MCF 10A (cell line): ENCODE measurements at regions not wholly inside any gene's neighbourhood (a gene's known extent, or its start where the extent isn't known, plus 50 kb on each side); places are given as distances from the start of the nearest gene placed in this dataset.

Experiments used
- BruUV-seq: library from RNA; stranded (reverse); fragments of 400-500 nt; replicated peaks from 2 replicates; lab custom pipeline; 2021; lab: Mats Ljungman, UMichigan
- CTCF ChIA-PET: fragments of 300-600 bp; sonication (Branson Sonifier 250); formaldehyde crosslinking; extraction: SDS; loops from one replicate; lab custom pipeline; 2021; ENCODE audit warnings: antibody characterized with exemption, inconsistent platforms; lab: Yijun Ruan, JAX
- POLR2A ChIA-PET: fragments of 300-600, 350-650 bp; sonication (Branson Sonifier 250); formaldehyde crosslinking; extraction: SDS; loops from one replicate; lab custom pipeline; 2020; ENCODE audit warnings: antibody characterized with exemption, inconsistent platforms; lab: Yijun Ruan, JAX
- DNase-seq: peaks from one replicate; pipeline ENCODE4 v3.0.0-alpha.2; 2018; ENCODE audit not compliant: unreplicated experiment
- H3K27ac Mint-ChIP-seq: one replicate; pipeline ENCODE4 v1.8.0; 2022; ENCODE audit warnings: mild to moderate bottlenecking, low read depth, mixed read lengths; ENCODE audit not compliant: unreplicated experiment
- H3K27me3 Mint-ChIP-seq: one replicate; pipeline ENCODE4 v1.8.0; 2022; ENCODE audit warnings: mixed read lengths; ENCODE audit not compliant: insufficient read depth, unreplicated experiment
- H3K36me3 Mint-ChIP-seq: one replicate; pipeline ENCODE4 v1.8.0; 2022; ENCODE audit warnings: mild to moderate bottlenecking, moderate library complexity, mixed read lengths; ENCODE audit not compliant: insufficient read depth, unreplicated experiment
- H3K4me1 Mint-ChIP-seq: one replicate; pipeline ENCODE4 v1.8.0; 2022; ENCODE audit warnings: mixed read lengths; ENCODE audit not compliant: insufficient read depth, unreplicated experiment
- H3K4me3 Mint-ChIP-seq: one replicate; pipeline ENCODE4 v1.8.0; 2022; ENCODE audit warnings: mild to moderate bottlenecking, moderate library complexity, mixed read lengths; ENCODE audit not compliant: unreplicated experiment
- H3K9me3 Mint-ChIP-seq: one replicate; pipeline ENCODE4 v1.8.0; 2022; ENCODE audit warnings: mixed read lengths; ENCODE audit not compliant: unreplicated experiment
- intact Hi-C: fragments of 100-400 bp; cut with micrococcal nuclease; formaldehyde crosslinking; loops from 2 replicates; pipeline ENCODE4 v1.14.1; 2022
- TF ChIP-seq, protein P1 (sequence below): fragments of 200-600 bp; IDR thresholded peaks from one replicate; pipeline ENCODE4 v1.8.0; 2022; ENCODE audit warnings: antibody characterized with exemption, mild to moderate bottlenecking; ENCODE audit not compliant: unreplicated experiment

DNA sequence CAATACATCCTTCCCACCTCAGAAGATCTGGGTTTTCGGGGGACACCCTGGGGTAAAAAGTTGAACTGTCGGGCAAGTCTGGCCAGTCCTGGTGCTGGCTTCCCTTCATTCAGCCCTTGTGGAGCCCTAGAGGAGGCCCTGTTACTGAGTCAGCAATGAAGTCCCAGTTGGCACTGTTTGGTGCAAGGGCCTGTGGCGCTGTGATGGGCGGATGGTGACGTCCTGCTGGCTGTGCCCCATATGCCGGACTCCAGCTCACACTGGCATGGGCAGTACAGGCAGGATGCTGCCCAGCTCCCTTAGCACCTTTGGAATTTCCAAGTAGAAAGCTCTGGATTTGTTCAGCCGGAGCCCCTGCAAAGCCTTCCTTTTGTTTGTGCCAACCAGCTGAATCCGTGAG, 186.2 kb upstream of the PMEPA1 start:
- POLR2A ChIA-PET = no interaction called here
- BruUV-seq = no TSS peak
- H3K27me3 Mint-ChIP-seq = peaks cover 77% of the 10 kb centered on the region

DNA sequence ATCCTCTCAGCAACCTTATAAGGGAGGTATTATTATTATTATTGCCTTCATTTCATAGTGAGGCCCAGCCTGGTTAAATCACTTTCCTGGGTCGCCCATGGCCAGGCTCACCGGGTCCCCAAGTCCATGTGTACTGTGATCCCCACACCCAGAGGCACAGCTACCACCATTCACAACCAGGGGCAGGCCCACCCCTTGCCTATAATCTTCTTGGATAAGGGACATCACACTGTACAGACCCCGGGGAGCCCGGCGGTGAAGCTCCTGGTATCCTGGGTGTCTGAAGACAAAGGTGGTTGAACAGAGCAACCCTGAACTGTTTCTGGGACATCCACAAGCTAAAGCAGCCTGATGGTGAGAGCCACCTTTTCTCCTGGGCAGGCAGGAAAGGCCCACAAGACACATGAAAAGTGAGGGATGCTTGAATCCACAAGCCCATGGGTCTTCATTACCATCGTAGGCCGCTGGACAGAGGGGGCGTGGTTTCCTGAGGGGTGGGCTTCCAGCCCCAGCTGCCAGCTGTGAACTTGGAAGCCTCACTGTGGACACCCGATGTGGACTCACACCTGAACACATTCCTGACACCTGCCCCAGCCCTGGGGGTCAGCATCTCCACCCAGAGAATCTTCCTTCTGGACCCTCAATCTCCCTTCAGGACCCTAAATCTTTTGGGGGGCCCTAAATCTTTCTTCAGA, 185.5 kb upstream of the PMEPA1 start:
- peaks cover 75% of the 10 kb centered on the region for H3K27me3 Mint-ChIP-seq
- intact Hi-C loops = no loop called here
- H3K4me3 Mint-ChIP-seq = no peak overlapping the region
- ChIA-PET CTCF (no interaction called here), POLR2A (no interaction called here)
- H3K36me3 Mint-ChIP-seq = no peaks in the 10 kb centered on the region
- no TSS peak for BruUV-seq
- no peak for DNase-seq
- no peaks in the 10 kb centered on the region for H3K9me3 Mint-ChIP-seq
- no peak overlapping the region for H3K27ac Mint-ChIP-seq
- H3K4me1 Mint-ChIP-seq = no peaks in the 10 kb centered on the region
- TF ChIP-seq, protein P1, sequence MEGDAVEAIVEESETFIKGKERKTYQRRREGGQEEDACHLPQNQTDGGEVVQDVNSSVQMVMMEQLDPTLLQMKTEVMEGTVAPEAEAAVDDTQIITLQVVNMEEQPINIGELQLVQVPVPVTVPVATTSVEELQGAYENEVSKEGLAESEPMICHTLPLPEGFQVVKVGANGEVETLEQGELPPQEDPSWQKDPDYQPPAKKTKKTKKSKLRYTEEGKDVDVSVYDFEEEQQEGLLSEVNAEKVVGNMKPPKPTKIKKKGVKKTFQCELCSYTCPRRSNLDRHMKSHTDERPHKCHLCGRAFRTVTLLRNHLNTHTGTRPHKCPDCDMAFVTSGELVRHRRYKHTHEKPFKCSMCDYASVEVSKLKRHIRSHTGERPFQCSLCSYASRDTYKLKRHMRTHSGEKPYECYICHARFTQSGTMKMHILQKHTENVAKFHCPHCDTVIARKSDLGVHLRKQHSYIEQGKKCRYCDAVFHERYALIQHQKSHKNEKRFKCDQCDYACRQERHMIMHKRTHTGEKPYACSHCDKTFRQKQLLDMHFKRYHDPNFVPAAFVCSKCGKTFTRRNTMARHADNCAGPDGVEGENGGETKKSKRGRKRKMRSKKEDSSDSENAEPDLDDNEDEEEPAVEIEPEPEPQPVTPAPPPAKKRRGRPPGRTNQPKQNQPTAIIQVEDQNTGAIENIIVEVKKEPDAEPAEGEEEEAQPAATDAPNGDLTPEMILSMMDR = no peak

More for the DNA sequence above, 186.2 kb upstream of the PMEPA1 start:
- no peak for DNase-seq
- intact Hi-C loops = no loop called here
- CTCF ChIA-PET = no interaction called here
- TF ChIP-seq, protein P1 = no peak
- H3K4me1 Mint-ChIP-seq = no peaks in the 10 kb centered on the region
- no peaks in the 10 kb centered on the region for H3K36me3 Mint-ChIP-seq
- H3K27ac Mint-ChIP-seq = no peak overlapping the region
- H3K4me3 Mint-ChIP-seq = no peak overlapping the region
- no peaks in the 10 kb centered on the region for H3K9me3 Mint-ChIP-seq

- no TSS peak for BruUV-seq
- intact Hi-C loops = no loop called here
- H3K27me3 Mint-ChIP-seq = peaks cover 67% of the 10 kb centered on the region
- no peaks in the 10 kb centered on the region for H3K9me3 Mint-ChIP-seq
- no peaks in the 10 kb centered on the region for H3K4me1 Mint-ChIP-seq
- DNase-seq = no peak
- H3K36me3 Mint-ChIP-seq = no peaks in the 10 kb centered on the region
- ChIA-PET POLR2A (interaction anchor here (0.5 kb wide), 1 partner anchor 9 kb away, joined by 4 read pairs; no protein-coding TSS in a partner anchor), CTCF (no interaction called here)
- H3K27ac Mint-ChIP-seq = no peak overlapping the region
- H3K4me3 Mint-ChIP-seq = no peak overlapping the region
- TF ChIP-seq, protein P1 = no peak
Observed at GRCh38 chr20:57894522-57894921, 184.7 kb upstream of the PMEPA1 start.

GRCh38 chr20:57894096-57894495, 184.3 kb upstream of the PMEPA1 start:
- no peaks in the 10 kb centered on the region for H3K36me3 Mint-ChIP-seq
- no peak overlapping the region for H3K4me3 Mint-ChIP-seq
- DNase-seq = no peak
- no peaks in the 10 kb centered on the region for H3K9me3 Mint-ChIP-seq
- intact Hi-C loops = no loop called here
- ChIA-PET CTCF (interaction anchor here (0.6 kb wide), 1 partner anchor 251 kb away, joined by 3 read pairs; no protein-coding TSS in a partner anchor), POLR2A (interaction anchor here (0.5 kb wide), 1 partner anchor 9 kb away, joined by 4 read pairs; no protein-coding TSS in a partner anchor)
- BruUV-seq = no TSS peak
- H3K4me1 Mint-ChIP-seq = no peaks in the 10 kb centered on the region
- peaks cover 63% of the 10 kb centered on the region for H3K27me3 Mint-ChIP-seq
- H3K27ac Mint-ChIP-seq = no peak overlapping the region
- TF ChIP-seq, protein P1 = no peak
